GM12875 (cell line): ENCODE measurements at regions not wholly inside any gene's neighbourhood (a gene's known extent, or its start where the extent isn't known, plus 50 kb on each side); places are given as distances from the start of the nearest gene placed in this dataset.

Experiments used
- H3K4me3 ChIP-seq: one replicate; pipeline ENCODE4 v1.5.1; 2011; ENCODE audit warnings: low read depth, low read length, control low read depth
- CTCF ChIP-seq: IDR thresholded peaks from 2 replicates; pipeline ENCODE4 v1.5.1; 2011; ENCODE audit warnings: low read depth, mild to moderate bottlenecking, control low read depth, inconsistent platforms, low read length, moderate library complexity, borderline replicate concordance; ENCODE audit not compliant: insufficient read depth

GRCh38 chr15:87735522-87735921 lies 521.0 kb downstream of the NTRK3 start:
- TF ChIP-seq CTCF, result no peak
- no peak overlapping the region for H3K4me3 ChIP-seq

DNA sequence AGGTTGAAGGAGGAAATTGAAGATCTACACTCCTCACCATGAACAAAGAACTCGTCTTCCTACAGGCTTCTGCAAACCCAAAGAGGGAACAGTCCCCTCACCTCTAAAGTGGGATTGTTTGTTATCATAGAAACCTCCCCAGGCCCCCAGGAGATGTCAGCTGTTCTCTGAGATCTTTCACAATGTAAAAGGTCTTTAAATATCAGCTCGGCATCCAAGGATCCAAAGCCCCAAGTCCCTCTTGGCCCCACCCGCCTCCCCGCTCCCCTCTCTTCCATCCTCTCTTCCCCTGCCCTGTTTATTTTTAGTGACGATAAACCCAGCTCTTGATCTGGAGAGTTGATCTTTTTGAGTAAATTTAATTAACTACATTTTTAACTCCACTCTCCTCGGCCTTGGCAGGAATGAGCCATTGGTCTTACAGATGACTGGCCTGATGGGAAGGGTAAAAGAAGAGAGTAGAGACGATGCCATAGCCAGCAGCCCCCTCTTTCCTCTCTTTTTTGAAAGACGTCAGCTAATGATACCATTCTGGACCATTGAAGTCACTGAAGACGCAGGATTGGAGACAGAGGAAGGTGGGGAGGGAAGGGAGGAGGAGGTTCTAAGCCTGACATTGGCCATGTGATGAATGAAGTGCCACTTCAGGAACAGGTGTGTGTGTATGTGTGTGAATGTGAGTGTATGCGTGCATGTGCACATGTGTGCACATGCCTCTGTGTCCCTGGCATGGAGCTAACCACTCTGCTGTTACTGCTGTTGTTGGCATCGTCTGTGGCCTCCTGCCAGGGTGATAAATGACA lies 521.8 kb downstream of the NTRK3 start:
- TF ChIP-seq CTCF, result no peak
- H3K4me3 ChIP-seq, result no peak overlapping the region

GRCh38 chr15:87733977-87734376 lies 522.6 kb downstream of the NTRK3 start:
- H3K4me3 ChIP-seq, result no peak overlapping the region
- TF ChIP-seq CTCF, result no peak

DNA sequence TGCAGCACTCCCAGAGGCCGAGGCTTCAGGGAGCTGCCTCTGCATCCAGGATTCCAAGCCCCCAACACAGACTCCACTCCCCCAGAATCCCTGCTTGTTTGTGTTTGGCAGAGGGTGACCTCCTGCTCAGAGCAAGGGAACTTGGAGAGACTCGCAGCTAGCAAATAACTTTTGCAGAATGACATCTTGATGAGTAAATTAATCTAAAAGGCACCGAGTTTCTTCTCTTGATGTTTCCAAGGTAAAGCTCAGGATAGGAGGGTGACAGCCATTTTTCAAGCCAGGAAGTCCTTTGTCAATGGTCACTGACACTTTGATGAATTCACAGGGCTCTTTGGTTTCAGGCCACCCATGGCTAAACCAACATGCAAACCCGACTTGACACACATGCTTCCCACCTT lies 523.0 kb downstream of the NTRK3 start:
- H3K4me3 ChIP-seq, result no peak overlapping the region
- no peak for TF ChIP-seq CTCF

- H3K4me3 ChIP-seq, result no peak overlapping the region
- TF ChIP-seq CTCF, result no peak
Observed at GRCh38 chr15:87732976-87733375, 523.6 kb downstream of the NTRK3 start.

DNA sequence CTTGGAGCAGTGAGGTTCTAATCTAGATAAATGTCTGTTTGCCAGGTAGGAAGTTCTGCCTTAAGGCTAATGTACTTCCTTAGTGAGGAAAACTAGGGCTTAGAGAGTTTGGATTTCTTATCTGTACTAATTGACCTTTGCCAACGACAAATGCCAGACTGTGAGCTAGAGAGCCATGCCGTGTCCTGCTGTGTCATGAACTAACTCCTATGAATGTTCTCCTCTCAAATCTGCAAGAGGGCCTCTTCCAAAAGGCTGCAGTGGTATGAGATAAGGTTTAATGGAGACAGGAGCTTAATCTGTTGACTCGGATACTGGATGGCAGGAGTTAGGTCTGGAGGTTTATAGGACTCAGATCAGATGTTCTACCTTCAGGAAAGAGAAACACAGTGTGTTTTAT lies 524.9 kb downstream of the NTRK3 start:
- TF ChIP-seq CTCF, result no peak
- no peak overlapping the region for H3K4me3 ChIP-seq

DNA sequence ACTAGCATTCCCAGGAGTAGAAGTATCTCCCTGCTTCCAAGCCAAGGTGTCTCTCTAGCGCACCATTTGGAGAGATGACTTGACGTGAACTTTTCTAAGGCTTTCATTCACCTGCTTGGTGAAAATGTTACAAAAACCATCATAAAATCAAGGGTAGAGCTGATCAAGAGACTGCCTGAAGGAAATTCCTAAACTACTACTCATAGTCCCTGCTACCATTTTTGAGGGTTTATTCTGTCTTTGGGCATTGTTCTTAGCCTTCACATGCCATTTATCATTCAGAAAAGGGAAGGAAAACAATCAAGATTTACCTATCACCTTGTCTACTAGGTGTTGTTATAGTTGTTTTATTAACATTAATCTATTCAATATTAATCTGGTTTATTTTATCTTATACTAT lies 525.8 kb downstream of the NTRK3 start:
- H3K4me3 ChIP-seq, result no peak overlapping the region
- no peak for TF ChIP-seq CTCF
